Urothelium cell line (cell line): ENCODE measurements at regions not wholly inside any gene's neighbourhood (a gene's known extent, or its start where the extent isn't known, plus 50 kb on each side); places are given as distances from the start of the nearest gene placed in this dataset.
A peak's percentile ranks its signal among the peaks of the same experiment; 100 is the strongest.

Source experiments
- DNase-seq: peaks from one replicate; pipeline ENCODE4 v3.0.0; 2011; ENCODE audit warnings: low spot score, mixed read lengths
- FAIRE-seq: peaks from 2 replicates; lab custom pipeline; 2011; peaks lifted over from hg19 to GRCh38; lab: Jason Lieb, UNC

DNA sequence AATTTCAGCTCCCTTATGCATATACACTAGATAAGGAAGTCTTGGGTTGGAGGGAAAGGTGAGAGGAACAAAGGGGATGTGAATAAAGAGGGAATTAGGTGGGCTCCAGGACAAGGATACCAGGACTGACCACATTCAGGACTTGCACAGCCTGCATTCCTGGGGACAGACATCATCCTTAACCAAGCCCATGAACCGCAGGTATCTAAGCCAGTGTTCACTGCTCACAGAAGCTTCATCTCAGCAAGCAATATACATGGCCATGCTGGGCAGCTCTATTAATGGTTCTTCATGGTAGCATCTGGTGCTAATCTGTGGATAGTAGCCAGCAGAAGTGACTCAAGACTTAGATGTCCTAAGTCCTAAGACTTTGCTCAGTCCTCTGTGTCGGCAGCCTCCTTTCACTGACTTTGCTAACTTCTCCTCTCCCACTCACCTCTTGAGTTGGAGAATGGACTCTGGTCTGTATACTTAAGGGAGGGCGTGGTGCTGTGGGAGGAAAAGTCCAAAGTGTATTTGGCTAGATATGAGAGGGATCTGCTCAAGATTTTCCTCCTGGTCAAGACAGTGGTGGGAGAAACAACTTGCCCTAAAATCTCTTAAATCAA is 136.1 kb downstream of the ASCL1 start:
- FAIRE-seq: no peak
- DNase-seq: peak; percentile 31

DNA sequence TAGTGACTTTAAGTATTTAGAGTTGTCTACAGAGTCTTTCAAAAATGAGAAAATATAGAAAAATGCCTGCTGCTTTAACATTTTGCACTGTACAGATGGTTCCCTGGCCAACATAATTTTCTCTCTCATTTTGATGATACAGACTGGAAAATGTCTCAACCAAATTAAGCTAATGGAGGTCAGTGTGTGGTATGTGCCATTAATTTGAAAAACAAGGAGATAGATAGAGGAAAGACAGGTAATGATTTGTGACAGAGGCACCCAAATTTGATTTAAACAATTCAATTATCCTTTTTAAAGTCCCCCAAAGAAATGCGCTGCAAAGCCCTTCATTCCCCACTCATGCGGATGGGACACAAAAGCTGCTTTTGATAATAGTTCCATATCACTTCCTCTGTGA is 140.0 kb downstream of the ASCL1 start:
- DNase-seq (no peak), FAIRE-seq (no peak)

DNA sequence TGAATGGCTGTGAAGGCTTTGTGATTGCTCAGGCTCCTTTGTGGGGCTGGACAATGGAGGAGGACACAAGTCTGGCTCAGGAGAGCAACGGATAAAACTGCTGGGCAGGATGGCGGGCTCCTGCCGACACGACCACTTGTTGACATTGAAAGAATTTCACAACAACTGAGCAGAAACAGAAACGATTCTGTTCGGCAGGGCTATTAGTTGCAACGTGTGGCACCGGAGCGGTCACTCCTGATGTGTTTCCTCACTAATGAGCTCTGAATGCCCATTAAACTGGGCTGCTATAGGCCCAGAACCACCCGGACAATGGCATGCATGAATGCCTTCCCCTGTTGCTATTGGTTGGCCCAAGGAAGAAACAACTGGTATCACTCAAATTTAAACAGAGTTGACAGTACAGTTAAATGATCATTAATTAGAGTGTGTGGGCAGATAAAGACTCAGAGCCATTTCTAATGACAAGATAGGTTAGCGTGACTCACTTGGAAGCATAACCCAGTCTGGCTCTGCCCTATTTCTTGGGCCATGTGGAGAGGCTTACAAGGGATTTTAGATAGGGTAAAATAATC is 142.9 kb downstream of the ASCL1 start:
- DNase-seq (no peak), FAIRE-seq (no peak)

DNA sequence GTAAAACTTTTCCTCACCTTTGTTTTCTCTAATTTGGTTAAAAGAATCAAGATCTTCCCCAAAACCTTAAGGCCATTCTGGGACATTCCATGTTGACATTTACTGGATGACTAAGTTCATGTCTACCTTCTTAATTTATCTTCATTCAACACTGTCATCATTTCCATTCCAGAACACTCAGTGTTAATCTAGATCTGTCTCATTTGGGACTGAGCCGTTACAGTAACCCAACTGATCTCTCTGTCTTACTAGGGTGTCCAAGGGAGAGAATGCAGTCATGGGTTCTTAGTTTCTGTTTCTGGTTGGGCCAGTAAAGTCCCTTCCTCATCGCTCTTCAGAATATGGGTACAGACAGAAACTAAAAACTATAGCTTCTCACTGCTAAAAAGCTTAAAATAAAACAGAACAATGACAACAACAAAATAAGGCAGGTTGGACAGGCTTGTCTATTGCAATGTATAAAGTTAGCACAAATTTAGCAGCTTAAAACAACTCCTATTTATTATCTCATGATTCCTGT is 144.8 kb downstream of the ASCL1 start:
- DNase-seq (no peak), FAIRE-seq (no peak)

DNA sequence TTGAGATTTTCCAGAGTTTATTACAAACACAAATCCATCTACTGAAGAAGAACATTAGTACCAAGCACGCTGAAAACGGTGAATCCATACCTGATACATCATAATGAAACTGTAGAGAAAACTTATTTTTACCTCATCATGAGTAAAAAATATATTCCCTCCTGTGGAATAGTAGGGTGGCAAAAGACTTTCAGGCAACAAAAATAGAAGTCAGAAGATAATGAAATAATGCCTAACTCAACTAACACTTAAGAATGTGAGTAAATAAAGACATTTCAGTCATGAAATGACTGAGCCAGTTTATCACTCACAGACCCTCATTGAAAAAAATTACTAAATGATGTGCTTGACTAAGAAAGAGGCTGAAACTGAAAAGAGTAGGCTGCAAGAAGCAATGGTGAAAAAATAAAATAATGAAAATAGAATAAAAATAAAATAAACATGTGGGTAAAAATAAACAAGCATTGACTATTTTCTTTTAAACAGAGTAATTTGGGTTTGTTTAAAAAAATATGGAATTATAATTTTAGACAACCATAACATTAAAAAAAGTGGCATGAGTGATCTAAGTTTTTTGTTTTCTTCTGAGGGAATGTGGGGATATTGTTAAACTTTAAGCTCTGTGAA is 148.6 kb downstream of the ASCL1 start:
- FAIRE-seq (no peak), DNase-seq (no peak)

DNA sequence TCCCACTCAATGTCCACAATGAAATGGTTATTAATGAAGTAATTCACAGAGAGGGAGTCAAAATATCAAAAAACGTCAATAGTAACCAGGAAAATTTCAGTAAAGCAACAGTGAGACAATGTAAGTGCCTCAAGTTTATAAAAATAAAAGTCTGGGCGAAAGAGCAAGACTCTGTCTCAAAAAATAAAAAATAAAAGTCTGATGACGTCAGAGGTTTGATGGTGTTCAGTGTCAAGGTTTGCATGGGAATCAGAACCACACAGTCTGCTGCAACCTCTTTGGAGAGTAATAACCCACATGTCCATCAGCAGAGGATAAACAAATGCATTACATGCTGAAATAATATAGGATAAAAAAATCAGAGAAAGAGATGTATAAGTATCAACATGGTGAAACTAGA is 152.4 kb downstream of the ASCL1 start:
- no peak for DNase-seq
- no peak for FAIRE-seq

DNA sequence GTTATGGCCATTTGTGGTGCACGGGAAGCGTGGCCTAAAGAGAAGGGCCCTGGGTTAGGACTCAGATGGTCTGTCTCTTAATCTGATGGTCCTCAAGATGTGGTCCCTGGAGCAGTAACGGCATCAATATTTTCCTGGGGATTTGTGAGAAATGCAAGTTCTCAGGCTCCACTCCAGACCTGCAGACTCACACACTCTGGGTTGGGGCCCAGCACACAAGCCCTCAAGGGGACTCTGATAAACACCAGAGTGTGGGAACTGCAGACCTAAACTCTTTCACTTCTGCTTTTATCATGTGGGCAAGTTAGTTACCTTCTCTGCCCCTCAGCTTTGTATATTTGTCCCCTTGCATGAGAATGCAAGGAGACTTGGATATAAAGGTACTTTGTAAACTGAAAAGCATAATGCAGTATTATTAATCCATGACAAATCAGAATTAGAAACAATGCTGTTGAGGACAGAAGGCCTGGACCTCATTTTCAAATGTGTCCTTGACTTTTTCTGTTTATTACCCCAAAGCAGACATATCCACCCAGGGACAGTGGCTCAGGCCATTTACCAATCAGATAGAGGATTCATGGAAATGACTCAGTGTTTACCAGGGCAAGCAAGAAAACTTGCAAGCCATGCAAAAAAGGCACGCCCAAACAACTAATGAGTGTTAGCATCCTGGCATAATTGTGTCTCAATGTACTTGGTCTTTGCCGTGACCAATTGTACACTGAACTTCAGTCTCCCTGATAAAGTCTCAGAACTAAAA is 157.0 kb downstream of the ASCL1 start:
- DNase-seq: no peak
- FAIRE-seq: no peak

DNA sequence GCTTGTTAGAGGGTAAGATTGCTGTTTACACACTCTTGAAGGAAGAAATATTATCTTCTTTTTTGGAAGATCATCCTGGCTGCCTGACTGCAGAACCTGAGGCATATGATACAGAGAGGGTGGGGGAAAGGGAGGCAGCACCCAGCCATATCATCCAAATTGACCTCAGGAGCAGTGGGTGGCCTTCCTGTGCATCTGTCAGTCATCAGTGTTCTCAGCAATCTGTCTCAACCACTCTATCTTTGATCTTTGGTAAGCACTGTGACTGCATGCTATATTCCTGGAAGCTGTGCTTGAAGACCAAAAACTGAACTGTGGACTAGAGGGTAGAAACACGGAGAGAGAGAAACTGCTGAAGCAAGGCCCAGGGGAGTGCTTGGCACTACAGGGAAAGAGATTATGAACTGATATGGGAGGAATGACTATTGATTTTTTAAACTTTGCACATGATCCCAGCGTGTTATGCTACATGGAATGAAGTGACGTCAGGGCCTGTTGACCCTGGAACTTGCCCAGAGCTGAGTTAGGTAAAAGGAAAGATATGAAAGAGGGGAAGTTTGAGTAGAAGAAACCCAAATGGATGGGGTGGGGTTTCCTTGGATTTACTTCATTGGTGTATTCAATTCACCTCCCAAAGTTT is 171.5 kb downstream of the ASCL1 start:
- no peak for FAIRE-seq
- DNase-seq: no peak

DNA sequence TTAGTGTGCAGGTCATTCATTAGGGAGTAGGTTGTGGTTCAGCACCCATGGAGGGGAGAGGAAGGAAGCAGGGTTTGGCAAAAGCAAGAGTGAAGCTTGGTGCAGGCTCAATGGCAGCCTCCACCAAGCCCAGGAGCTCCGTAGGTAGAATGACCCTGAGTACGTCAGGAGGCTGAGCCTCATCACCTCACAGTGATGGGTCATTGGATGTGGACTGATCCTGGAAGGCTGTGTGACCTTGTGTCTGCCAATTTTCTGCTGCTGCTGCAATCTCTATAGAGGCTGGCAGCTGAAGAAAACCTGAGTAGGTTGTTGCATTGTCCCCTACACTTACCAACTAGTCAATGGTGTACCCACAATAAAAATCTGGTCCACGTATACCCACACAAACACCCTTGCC is 173.1 kb downstream of the ASCL1 start:
- DNase-seq (no peak), FAIRE-seq (no peak)

DNA sequence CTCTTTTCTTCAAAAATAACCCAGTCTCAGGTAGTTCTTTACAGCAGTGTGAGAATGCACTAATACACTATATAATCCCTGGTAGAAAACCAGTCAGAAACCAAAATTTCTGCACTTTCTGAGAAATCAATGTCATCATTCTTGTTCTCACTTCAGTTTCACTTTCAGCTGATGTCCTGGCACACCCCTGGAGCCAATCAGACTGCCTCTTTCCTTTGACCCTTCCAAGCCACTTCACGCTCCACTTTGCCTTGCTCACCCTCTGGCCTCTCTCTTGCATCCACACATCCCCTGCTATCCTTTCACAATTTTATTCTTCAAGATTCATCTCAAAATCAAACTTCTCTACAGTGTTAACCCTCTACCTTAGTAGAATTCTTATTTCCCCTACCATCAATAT is 181.1 kb downstream of the ASCL1 start:
- no peak for FAIRE-seq
- no peak for DNase-seq

DNA sequence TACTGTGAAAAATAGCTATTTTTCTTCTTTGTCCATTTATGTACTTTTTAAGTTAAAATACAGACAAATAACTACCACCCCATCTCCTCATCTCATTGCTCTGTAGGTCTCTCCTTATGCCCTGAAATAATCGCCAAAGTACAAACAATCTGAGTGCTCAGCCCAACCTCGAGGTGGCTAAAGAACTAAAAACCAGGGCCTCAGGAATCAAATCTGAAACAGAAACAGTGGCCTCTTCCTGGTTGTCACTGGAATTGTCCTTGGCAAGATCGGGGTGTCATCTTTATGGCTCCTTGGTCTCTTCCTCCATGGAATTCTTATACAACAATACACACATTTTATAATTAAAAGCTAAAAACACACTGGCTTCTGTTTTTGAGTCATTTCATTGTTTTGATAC is 182.4 kb downstream of the ASCL1 start:
- DNase-seq (no peak), FAIRE-seq (no peak)

DNA sequence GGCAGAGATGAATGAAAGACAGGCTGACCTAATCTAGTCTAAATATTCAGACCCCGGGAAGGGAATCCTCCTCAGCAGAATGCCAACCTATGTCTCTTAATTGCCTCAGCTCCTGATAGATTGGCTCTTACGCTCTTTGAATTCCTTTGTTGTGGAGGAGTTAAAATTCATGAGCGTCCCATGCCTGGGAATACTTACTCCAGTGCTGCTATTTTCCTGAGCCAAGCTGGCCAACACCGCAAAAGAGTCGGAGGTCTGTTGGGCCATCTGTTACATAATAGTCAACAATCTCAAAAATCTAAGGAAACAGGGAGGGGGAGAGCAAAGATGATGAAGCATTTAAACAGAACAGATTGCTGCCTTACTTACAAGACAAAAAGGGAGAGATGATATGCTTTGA is 182.8 kb downstream of the ASCL1 start:
- FAIRE-seq: no peak
- DNase-seq: no peak

DNA sequence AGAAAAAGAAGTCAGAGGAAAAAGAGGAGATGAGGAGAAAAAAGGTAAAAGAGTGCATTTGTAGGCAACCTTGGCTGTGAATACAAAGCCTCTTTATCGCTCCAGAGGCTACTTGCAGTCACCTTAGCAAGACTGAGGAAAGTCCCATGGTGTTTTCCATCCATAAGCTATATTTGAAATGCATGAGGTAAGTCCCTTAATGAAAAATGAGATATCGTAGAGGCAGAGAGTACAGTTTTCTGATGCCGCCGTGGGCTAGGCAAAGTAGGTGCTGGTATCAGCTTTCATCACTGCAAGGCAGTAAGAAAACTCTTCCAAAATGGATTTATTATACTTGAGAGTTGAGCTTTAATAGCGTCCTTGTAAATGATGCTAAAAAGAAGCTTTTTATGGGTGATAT is 186.8 kb downstream of the ASCL1 start:
- FAIRE-seq (no peak), DNase-seq (no peak)

DNA sequence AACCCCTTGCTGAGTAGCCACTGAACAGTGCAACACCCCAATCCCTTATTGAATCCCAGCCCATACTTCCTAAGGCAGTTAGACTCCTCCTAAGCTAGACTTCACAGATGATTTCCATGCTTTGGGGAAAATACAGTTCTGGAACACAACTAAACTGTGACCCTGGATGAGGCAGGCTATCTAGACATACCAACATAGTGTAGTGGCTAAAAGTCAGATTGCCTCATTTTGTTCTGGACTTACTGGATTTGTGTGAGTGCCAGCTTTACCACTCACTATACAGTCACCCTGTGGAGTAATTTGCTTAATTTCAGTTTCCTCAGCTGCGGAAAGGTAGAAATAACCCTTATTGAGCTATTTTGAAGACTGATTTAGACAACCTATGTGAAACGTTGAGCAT is 203.1 kb downstream of the ASCL1 start:
- no peak for FAIRE-seq
- DNase-seq: no peak

DNA sequence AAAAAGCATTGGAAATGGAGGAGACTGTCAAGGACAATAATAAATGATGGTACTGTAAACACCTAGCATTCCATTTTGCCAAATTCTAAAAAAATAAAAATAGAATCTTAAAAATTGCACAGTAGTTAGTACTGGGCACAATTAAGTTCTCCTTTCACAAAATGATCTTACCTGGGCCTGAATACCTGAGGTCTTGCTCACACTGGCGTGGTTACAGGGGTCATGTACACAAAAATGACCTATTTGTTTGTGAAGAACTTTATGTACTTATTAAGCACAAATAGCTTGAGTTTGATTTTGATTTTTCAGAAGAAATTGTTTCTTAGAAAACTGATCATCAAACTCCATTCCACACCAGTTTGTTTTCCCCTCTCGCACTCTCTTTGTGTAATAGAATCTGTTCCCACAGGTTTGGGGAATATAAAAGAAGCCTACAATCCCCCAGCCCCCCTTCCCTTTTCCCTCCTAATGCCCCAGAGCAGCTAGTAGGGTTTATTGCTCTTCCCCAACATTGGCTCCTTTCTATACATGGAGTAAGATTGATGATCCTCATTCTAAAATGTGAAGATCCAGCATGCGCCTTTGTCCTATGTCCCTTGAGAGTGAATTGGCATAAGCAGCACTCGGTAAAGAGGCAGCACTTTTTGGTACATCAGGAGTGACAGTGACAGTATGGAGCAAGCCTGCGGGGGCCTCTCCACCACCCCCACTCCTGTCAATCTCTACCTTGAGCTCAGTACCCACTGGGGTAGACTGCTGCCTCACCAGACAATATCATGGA is 204.3 kb downstream of the ASCL1 start:
- DNase-seq (no peak), FAIRE-seq (no peak)

DNA sequence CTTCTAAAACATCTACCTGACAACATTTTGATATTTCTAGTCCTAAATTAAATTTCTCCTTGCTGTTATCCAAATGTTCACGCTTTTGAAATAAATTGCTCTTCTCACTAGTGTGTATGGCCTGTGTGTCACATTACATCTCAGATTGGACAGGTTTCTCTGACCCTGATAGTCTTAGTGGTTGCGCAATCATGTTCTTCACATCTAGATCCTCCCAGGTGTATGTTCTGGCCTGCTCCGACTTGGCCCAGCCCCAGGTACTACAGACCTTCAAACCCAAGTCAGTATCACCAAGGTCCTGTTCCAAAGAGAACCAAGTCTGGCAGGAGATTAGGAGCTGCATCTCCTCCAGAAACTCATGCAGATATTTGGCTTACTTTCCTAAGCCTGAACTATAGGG is 209.5 kb downstream of the ASCL1 start:
- FAIRE-seq (no peak), DNase-seq (no peak)

DNA sequence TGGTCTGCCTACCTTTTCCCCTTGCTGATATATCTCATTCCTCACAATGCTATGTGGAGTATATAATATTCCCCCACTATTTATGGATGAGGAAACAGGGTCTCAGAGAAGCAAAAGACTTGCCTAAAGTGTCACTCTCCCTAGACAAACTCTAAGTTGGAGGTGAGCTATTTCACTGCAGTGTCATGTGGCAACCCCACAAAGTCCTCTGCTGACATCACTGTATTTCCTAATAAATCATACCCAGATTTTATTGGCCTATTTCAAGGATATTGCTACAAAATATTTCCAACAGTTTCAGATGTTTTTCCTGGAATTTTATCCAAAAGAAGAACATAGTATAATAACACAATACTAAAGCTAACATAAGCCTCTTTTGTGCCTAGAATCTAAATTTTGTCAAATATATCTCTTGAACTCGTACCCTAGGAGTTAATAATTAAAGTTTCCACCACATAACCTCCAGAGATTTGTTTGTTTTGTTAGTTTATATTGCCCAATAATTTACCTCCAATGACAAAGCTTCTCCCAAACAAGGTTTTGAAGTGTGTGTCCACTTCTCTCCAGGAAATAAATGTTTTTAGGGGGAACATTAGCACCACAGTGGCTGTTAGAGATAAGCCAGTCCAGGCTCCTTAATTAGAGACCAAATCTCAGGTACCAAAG is 215.1 kb downstream of the ASCL1 start:
- DNase-seq (no peak), FAIRE-seq (no peak)

DNA sequence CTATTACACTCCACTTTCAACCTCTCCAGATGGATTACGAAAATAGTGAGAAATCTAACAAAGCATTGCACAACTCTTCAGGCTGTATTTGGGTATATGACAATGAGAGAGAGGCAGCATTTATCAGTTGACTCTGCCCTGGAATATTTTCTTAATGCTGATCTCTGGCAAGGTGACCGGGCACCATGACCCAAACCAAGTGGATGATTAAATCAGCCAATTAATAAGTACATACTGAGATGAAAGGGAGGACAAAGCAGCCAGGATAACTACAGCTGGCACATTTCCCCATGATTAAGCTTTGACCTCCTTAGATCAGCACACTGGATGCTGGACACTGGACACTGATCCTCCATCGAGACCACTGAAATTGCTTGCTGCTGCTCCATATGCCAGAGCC is 218.2 kb downstream of the ASCL1 start:
- DNase-seq (no peak), FAIRE-seq (no peak)

DNA sequence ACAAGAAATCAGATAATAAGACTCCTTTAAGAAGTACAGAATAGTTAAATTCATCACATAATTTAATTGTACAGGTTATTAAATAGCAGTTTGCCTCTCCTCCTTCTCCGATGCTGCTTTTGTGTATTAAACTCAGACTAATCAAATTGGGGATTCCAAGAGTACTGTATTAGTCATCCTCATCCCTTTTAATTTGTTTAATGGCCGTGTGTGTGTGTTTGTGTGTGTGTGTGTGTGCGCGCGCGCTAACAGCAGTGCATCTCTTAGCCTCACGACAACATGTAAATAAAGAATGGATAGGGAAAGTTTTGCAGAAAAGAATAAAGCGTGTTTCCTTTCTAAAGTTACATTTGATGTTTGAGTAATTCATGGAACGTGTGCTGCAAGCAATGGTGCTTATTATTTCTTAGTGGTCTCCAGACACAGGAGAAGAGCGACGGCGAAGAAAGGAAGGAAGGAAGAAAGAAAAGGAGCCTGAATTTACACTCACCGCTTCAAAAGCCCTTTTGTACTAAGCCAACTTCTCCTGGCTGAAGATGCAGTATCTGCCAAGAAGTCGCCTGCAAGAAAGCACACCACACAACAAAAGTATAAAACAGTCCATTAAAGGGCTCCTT is 220.3 kb downstream of the ASCL1 start:
- FAIRE-seq: no peak
- no peak for DNase-seq
